Spinal cord (tissue), 9 donors: ENCODE measurements at regions not wholly inside any gene's neighbourhood (a gene's known extent, or its start where the extent isn't known, plus 50 kb on each side); places are given as distances from the start of the nearest gene placed in this dataset.

Experiments
- DNase-seq, 6 donors: peaks; one replicate each; pipeline versions ENCODE4 v3.0.0 to v3.0.0-alpha.2; 2013 to 2015; ENCODE audit warnings: low spot score in 6 of 6, low read depth in 4 of 6
- H3K27ac ChIP-seq: one replicate; pipeline ENCODE4 v1.5.1; 2013; ENCODE audit warnings: low read depth, low read length, control low read depth
- H3K27me3 ChIP-seq: one replicate; pipeline ENCODE4 v1.6.1; 2013; ENCODE audit warnings: low read length; ENCODE audit not compliant: control insufficient read depth, insufficient read depth
- H3K36me3 ChIP-seq: one replicate; pipeline ENCODE4 v1.6.1; 2013; ENCODE audit warnings: low read length; ENCODE audit not compliant: control insufficient read depth, insufficient read depth
- H3K4me1 ChIP-seq: one replicate; pipeline ENCODE4 v1.6.1; 2013; ENCODE audit warnings: low read length; ENCODE audit not compliant: control insufficient read depth, insufficient read depth
- H3K4me3 ChIP-seq: one replicate; pipeline ENCODE4 v1.5.1; 2013; ENCODE audit warnings: low read depth, low read length, control low read depth
- H3K9me3 ChIP-seq: one replicate; pipeline ENCODE4 v1.6.1; 2013; ENCODE audit warnings: low read length; ENCODE audit not compliant: control insufficient read depth, insufficient read depth
- WGBS: methylation state at CpG from one replicate; pipeline ENCODE4 v1.1.5; 2013; ENCODE audit warnings: missing lambda C conversion rate; ENCODE audit not compliant: insufficient coverage; 5-methylcytosine and 5-hydroxymethylcytosine counted together
- donor health status: healthy.

- H3K4me1 ChIP-seq, result peaks cover 13% of the 10 kb centered on the region
- no peak overlapping the region for H3K4me3 ChIP-seq
- no peak overlapping the region for H3K27ac ChIP-seq
- H3K36me3 ChIP-seq, result no peaks in the 10 kb centered on the region
- no peaks in the 10 kb centered on the region for H3K9me3 ChIP-seq
- WGBS, result 80% methylated on average over 2 of the region's 2 CpGs
- no peaks in the 10 kb centered on the region for H3K27me3 ChIP-seq
- peak in 1 of 6 donors; percentile 16 for DNase-seq
These were observed 111.7 kb upstream of the MSX2 start for GRCh38 chr5:174612686-174613085.

DNA sequence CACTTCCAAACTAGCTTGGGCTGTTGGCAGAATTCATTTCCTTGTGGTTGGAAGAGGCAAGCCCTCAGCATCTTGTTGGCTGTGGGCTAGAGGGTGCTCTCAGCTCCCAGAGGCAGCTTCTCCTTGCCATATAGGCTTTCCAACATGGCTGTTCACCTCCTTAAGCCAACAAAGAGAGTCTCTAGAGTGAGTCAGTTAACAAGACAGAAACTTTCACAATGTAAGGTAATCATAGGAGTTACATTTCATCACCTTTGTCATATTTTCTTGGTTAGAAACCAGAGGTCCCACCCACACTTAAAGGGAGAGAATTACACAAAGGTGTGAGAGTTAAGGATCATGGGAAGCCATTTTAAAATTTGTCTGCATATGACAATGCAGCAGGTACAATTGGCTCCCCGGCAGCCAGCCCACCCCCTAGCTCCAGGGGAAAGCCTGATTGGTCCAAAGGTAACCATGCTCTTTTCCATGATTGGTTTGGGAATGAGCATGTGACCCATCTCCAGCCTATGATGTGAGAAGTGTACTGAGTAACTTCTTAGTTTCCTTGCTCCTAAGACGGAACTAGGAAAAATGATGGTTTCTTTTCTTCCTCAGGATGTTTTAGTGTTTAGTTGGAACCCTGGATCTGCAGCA is 109.8 kb upstream of the MSX2 start:
- Histone ChIP-seq H3K9me3 (no peaks in the 10 kb centered on the region), H3K27ac (no peak overlapping the region), H3K36me3 (no peaks in the 10 kb centered on the region), H3K4me3 (no peak overlapping the region), H3K4me1 (no peaks in the 10 kb centered on the region), H3K27me3 (no peaks in the 10 kb centered on the region)
- DNase-seq, result no peak
- no CpG with 5 or more reads among the region's 2 CpGs for WGBS

- no peaks in the 10 kb centered on the region for H3K9me3 ChIP-seq
- H3K4me1 ChIP-seq, result no peaks in the 10 kb centered on the region
- WGBS, result 80% methylated on average over 1 of the region's 2 CpGs
- no peak overlapping the region for H3K4me3 ChIP-seq
- H3K36me3 ChIP-seq, result no peaks in the 10 kb centered on the region
- no peak overlapping the region for H3K27ac ChIP-seq
- DNase-seq, result no peak
- H3K27me3 ChIP-seq, result no peaks in the 10 kb centered on the region
These were observed 108.3 kb upstream of the MSX2 start for GRCh38 chr5:174616036-174616435.

- no peak for DNase-seq
- no CpG with 5 or more reads among the region's 2 CpGs for WGBS
- no peak overlapping the region for H3K4me3 ChIP-seq
These were observed 107.1 kb upstream of the MSX2 start for GRCh38 chr5:174617285-174617684.

GRCh38 chr5:174617910-174618309 is 106.5 kb upstream of the MSX2 start:
- no peaks in the 10 kb centered on the region for H3K27me3 ChIP-seq
- no peaks in the 10 kb centered on the region for H3K9me3 ChIP-seq
- H3K36me3 ChIP-seq, result no peaks in the 10 kb centered on the region
- 92% methylated on average over 9 of the region's 10 CpGs for WGBS
- no peak overlapping the region for H3K27ac ChIP-seq
- no peak overlapping the region for H3K4me3 ChIP-seq
- DNase-seq, result no peak
- H3K4me1 ChIP-seq, result no peaks in the 10 kb centered on the region

More at GRCh38 chr5:174617285-174617684, 107.1 kb upstream of the MSX2 start:
- Histone ChIP-seq H3K27ac (no peak overlapping the region), H3K36me3 (no peaks in the 10 kb centered on the region), H3K9me3 (no peaks in the 10 kb centered on the region), H3K27me3 (no peaks in the 10 kb centered on the region), H3K4me1 (no peaks in the 10 kb centered on the region)

GRCh38 chr5:174618589-174618988 is 105.8 kb upstream of the MSX2 start:
- Histone ChIP-seq H3K36me3 (no peaks in the 10 kb centered on the region), H3K27ac (no peak overlapping the region), H3K9me3 (no peaks in the 10 kb centered on the region), H3K4me3 (no peak overlapping the region), H3K27me3 (no peaks in the 10 kb centered on the region), H3K4me1 (no peaks in the 10 kb centered on the region)
- no peak for DNase-seq
- WGBS, result 100% methylated on average over 1 of the region's 4 CpGs

- Histone ChIP-seq H3K4me3 (no peak overlapping the region), H3K4me1 (peaks cover 6% of the 10 kb centered on the region), H3K27ac (no peak overlapping the region), H3K36me3 (no peaks in the 10 kb centered on the region), H3K9me3 (no peaks in the 10 kb centered on the region), H3K27me3 (no peaks in the 10 kb centered on the region)
- WGBS, result 98% methylated on average over 4 of the region's 4 CpGs
- no peak for DNase-seq
These were observed 102.3 kb upstream of the MSX2 start for GRCh38 chr5:174622067-174622466.

DNA sequence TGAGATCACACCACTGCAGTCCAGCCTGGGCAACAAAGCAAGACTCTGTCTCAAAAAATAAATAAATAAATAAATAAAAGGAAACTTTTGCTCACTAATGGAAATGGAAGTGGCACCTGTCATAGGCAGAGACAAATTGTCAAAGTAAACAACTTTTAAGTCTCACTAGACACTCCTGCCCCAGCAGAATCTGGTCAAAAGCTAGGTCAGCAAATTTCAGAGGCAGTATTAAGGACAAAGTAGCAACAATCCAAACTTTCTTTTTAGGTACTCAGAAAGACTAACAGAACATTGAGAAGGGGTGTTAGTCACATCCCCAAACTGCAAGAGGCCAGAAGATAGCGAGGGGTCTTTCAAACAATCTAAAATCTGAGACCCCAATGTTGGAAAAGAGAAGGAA is 101.4 kb upstream of the MSX2 start:
- Histone ChIP-seq H3K36me3 (no peaks in the 10 kb centered on the region), H3K4me1 (peaks cover 6% of the 10 kb centered on the region), H3K27ac (no peak overlapping the region), H3K4me3 (no peak overlapping the region), H3K9me3 (no peaks in the 10 kb centered on the region), H3K27me3 (no peaks in the 10 kb centered on the region)
- no CpG with 5 or more reads among the region's 1 CpG for WGBS
- no peak for DNase-seq

GRCh38 chr5:174623433-174624019 is 100.9 kb upstream of the MSX2 start:
- no peak for DNase-seq
- Histone ChIP-seq H3K4me3 (no peak overlapping the region), H3K27me3 (no peaks in the 10 kb centered on the region), H3K36me3 (no peaks in the 10 kb centered on the region), H3K27ac (no peak overlapping the region), H3K4me1 (peaks cover 6% of the 10 kb centered on the region), H3K9me3 (no peaks in the 10 kb centered on the region)
- 35% methylated on average over 4 of the region's 7 CpGs for WGBS
